Naive thymus-derived CD8-positive, alpha-beta T cell (primary cell): ENCODE measurements at regions not wholly inside any gene's neighbourhood (a gene's known extent, or its start where the extent isn't known, plus 50 kb on each side); places are given as distances from the start of the nearest gene placed in this dataset.
A peak's percentile ranks its signal among the peaks of the same experiment; 100 is the strongest.
"Not testable (repeated sequence)": the region's sequence is repeated elsewhere in the genome, so short reads cannot be mapped to it uniquely, and the experiment has no call there.

Source experiments
- ATAC-seq, 2 donors: fragments of 150-1000 bp; cut with Tn5 transposase in 1 of 2; sonication (Bioruptor Pico), chemical (Tn5 transposase) in 1 of 2; 1 replicate in 1 of 2; 2 replicates in 1 of 2; pipeline ENCODE4 v1.10.0; 2021; ENCODE audit warnings: mild to moderate bottlenecking in 2 of 2, moderate library complexity in 2 of 2
- POLR2A ChIA-PET: fragments of 350-600 bp; sonication (Branson Sonifier 250); formaldehyde crosslinking; loops from one replicate; lab custom pipeline; 2021; ENCODE audit warnings: antibody characterized with exemption; lab: Charles Lee
- DNase-seq, 10 donors: peaks; one replicate each; pipeline versions ENCODE4 v3.0.0 to v3.0.0-alpha.2; 2020 to 2022
- H3K27ac Mint-ChIP-seq, 10 donors: one replicate each; pipeline ENCODE4 v1.8.0; 2020 to 2022; ENCODE audit warnings: mild to moderate bottlenecking in 10 of 10, mixed read lengths in 10 of 10, moderate library complexity in 4 of 10, inconsistent platforms in 1 of 10
- H3K27me3 Mint-ChIP-seq, 5 donors: one replicate each; pipeline ENCODE4 v1.8.0; 2021 to 2022; ENCODE audit warnings: mixed read lengths in 5 of 5
- H3K36me3 Mint-ChIP-seq, 3 donors: one replicate each; pipeline ENCODE4 v1.8.0; 2020 to 2022; ENCODE audit warnings: mixed read lengths in 3 of 3, mild to moderate bottlenecking in 2 of 3, inconsistent platforms in 1 of 3
- H3K4me1 Mint-ChIP-seq, 4 donors: one replicate each; pipeline ENCODE4 v1.8.0; 2021 to 2022; ENCODE audit warnings: mixed read lengths in 4 of 4
- H3K4me3 Mint-ChIP-seq, 10 donors: one replicate each; pipeline ENCODE4 v1.8.0; 2020 to 2022; ENCODE audit warnings: mild to moderate bottlenecking in 10 of 10, mixed read lengths in 10 of 10, moderate library complexity in 6 of 10, inconsistent platforms in 1 of 10
- H3K9me3 Mint-ChIP-seq, 9 donors: one replicate each; pipeline ENCODE4 v1.8.0; 2020 to 2022; ENCODE audit warnings: mixed read lengths in 9 of 9, mild to moderate bottlenecking in 3 of 9, inconsistent platforms in 1 of 9, moderate library complexity in 1 of 9

- DNase-seq, POLR2A ChIA-PET, H3K9me3 Mint-ChIP-seq, H3K27me3 Mint-ChIP-seq, H3K4me1 Mint-ChIP-seq, H3K27ac Mint-ChIP-seq, H3K4me3 Mint-ChIP-seq, ATAC-seq, H3K36me3 Mint-ChIP-seq: not testable (repeated sequence)
These were observed 80.1 kb upstream of the CDK13 start for GRCh38 chr7:39869888-39870522.

GRCh38 chr7:39871610-39872009 lies 78.4 kb upstream of the CDK13 start:
- DNase-seq, ATAC-seq, POLR2A ChIA-PET: not testable (repeated sequence)

GRCh38 chr7:39880556-39880955 lies 69.5 kb upstream of the CDK13 start:
- Mint-ChIP-seq H3K27me3 (peaks cover 1 to 23% (median 16%) of the 10 kb centered on the region in 5 donors), H3K27ac (no peak overlapping the region), H3K4me1 (peaks cover 0 to 4% (median 0%) of the 10 kb centered on the region in 4 donors), H3K36me3 (peaks cover 0 to 8% (median 5%) of the 10 kb centered on the region in 3 donors), H3K4me3 (no peak overlapping the region), H3K9me3 (peaks cover 0 to 26% (median 9%) of the 10 kb centered on the region in 9 donors)
- POLR2A ChIA-PET, result no interaction called here
- DNase-seq (no peak), ATAC-seq (no peak)

More at GRCh38 chr7:39871610-39872009, 78.4 kb upstream of the CDK13 start:
- not testable (repeated sequence) for H3K27ac Mint-ChIP-seq, H3K36me3 Mint-ChIP-seq, H3K4me3 Mint-ChIP-seq, H3K4me1 Mint-ChIP-seq, H3K27me3 Mint-ChIP-seq, H3K9me3 Mint-ChIP-seq

GRCh38 chr7:39882148-39882784 lies 67.8 kb upstream of the CDK13 start:
- no peak overlapping the region for H3K4me3 Mint-ChIP-seq
- H3K4me1 Mint-ChIP-seq, result peaks cover 0 to 4% (median 0%) of the 10 kb centered on the region in 4 donors
- H3K27ac Mint-ChIP-seq, result no peak overlapping the region
- POLR2A ChIA-PET, result no interaction called here
- H3K27me3 Mint-ChIP-seq, result peaks cover 1 to 23% (median 13%) of the 10 kb centered on the region in 5 donors
- no peak for ATAC-seq
- H3K9me3 Mint-ChIP-seq, result peaks cover 0 to 26% (median 9%) of the 10 kb centered on the region in 9 donors
- peaks cover 0 to 8% (median 5%) of the 10 kb centered on the region in 3 donors for H3K36me3 Mint-ChIP-seq
- DNase-seq, result no peak

GRCh38 chr7:39883812-39884390 lies 66.2 kb upstream of the CDK13 start:
- DNase-seq, result no peak
- H3K9me3 Mint-ChIP-seq, result peaks cover 0 to 25% (median 9%) of the 10 kb centered on the region in 9 donors
- peaks cover 0 to 4% (median 0%) of the 10 kb centered on the region in 4 donors for H3K4me1 Mint-ChIP-seq
- H3K27me3 Mint-ChIP-seq, result peaks cover 1 to 19% (median 8%) of the 10 kb centered on the region in 5 donors
- POLR2A ChIA-PET, result no interaction called here
- H3K4me3 Mint-ChIP-seq, result no peak overlapping the region
- peaks cover 0 to 8% (median 5%) of the 10 kb centered on the region in 3 donors for H3K36me3 Mint-ChIP-seq
- no peak overlapping the region for H3K27ac Mint-ChIP-seq
- no peak for ATAC-seq

GRCh38 chr7:39888171-39888853 lies 61.7 kb upstream of the CDK13 start:
- POLR2A ChIA-PET, result interaction anchor here (0.5 kb wide), 1 partner anchor 60 kb away, joined by 4 read pairs; no protein-coding TSS in a partner anchor
- Mint-ChIP-seq H3K27me3 (peaks cover 0 to 3% (median 2%) of the 10 kb centered on the region in 5 donors), H3K9me3 (peaks cover 0 to 3% (median 0%) of the 10 kb centered on the region in 9 donors), H3K27ac (no peak overlapping the region), H3K4me3 (no peak overlapping the region), H3K36me3 (no peaks in the 10 kb centered on the region), H3K4me1 (peaks cover 0 to 4% (median 0%) of the 10 kb centered on the region in 4 donors)
- DNase-seq (no peak), ATAC-seq (no peak)

- Mint-ChIP-seq H3K9me3 (no peaks in the 10 kb centered on the region), H3K27ac (no peak overlapping the region), H3K27me3 (peaks cover 0 to 7% (median 2%) of the 10 kb centered on the region in 5 donors), H3K36me3 (no peaks in the 10 kb centered on the region), H3K4me1 (no peaks in the 10 kb centered on the region), H3K4me3 (no peak overlapping the region)
- DNase-seq, result no peak
- ATAC-seq, result no peak
- POLR2A ChIA-PET, result no interaction called here
These were observed 59.6 kb upstream of the CDK13 start for GRCh38 chr7:39890411-39890810.

- POLR2A ChIA-PET, result no interaction called here
- Mint-ChIP-seq H3K4me1 (peaks cover 0 to 3% (median 0%) of the 10 kb centered on the region in 4 donors), H3K27me3 (peaks cover 0 to 7% (median 2%) of the 10 kb centered on the region in 5 donors), H3K36me3 (no peaks in the 10 kb centered on the region), H3K4me3 (no peak overlapping the region), H3K9me3 (no peaks in the 10 kb centered on the region), H3K27ac (no peak overlapping the region)
- DNase-seq (no peak), ATAC-seq (no peak)
These were observed 58.2 kb upstream of the CDK13 start for GRCh38 chr7:39891894-39892293.

GRCh38 chr7:39892361-39892760 lies 57.7 kb upstream of the CDK13 start:
- Mint-ChIP-seq H3K4me1 (peaks cover 0 to 3% (median 0%) of the 10 kb centered on the region in 4 donors), H3K9me3 (no peaks in the 10 kb centered on the region), H3K36me3 (no peaks in the 10 kb centered on the region), H3K4me3 (no peak overlapping the region), H3K27ac (no peak overlapping the region), H3K27me3 (peaks cover 0 to 7% (median 2%) of the 10 kb centered on the region in 5 donors)
- POLR2A ChIA-PET, result no interaction called here
- ATAC-seq (no peak), DNase-seq (no peak)

GRCh38 chr7:39894904-39895303 lies 55.2 kb upstream of the CDK13 start:
- Mint-ChIP-seq H3K27me3 (peaks cover 0 to 7% (median 2%) of the 10 kb centered on the region in 5 donors), H3K27ac (no peak overlapping the region)
- POLR2A ChIA-PET, result no interaction called here

GRCh38 chr7:39896840-39897239 lies 53.2 kb upstream of the CDK13 start:
- Mint-ChIP-seq H3K4me1 (peaks cover 0 to 3% (median 0%) of the 10 kb centered on the region in 4 donors), H3K9me3 (no peaks in the 10 kb centered on the region), H3K36me3 (no peaks in the 10 kb centered on the region), H3K27me3 (peaks cover 0 to 7% (median 0%) of the 10 kb centered on the region in 5 donors), H3K4me3 (peak overlapping the region in 4 of 10 donors; percentile 18 to 56 (median 37)), H3K27ac (peak overlapping the region in 1 of 10 donors; percentile 17)
- POLR2A ChIA-PET, result interaction anchor here (0.6 to 2.3 kb wide), 3 partner anchors 10 to 156 kb away, joined by 3 to 24 read pairs (median 3); partner anchors contain the start of gene CDK13
- ATAC-seq, result no peak
- no peak for DNase-seq

More at GRCh38 chr7:39894904-39895303, 55.2 kb upstream of the CDK13 start:
- Mint-ChIP-seq H3K4me1 (peaks cover 0 to 3% (median 0%) of the 10 kb centered on the region in 4 donors), H3K9me3 (no peaks in the 10 kb centered on the region), H3K36me3 (no peaks in the 10 kb centered on the region), H3K4me3 (no peak overlapping the region)
- no peak for DNase-seq
- ATAC-seq, result no peak

- no peak for DNase-seq
- POLR2A ChIA-PET, result interaction anchor here (0.6 kb wide), 1 partner anchor 27 kb away, joined by 3 read pairs; no protein-coding TSS in a partner anchor
- no peak for ATAC-seq
These were observed 51.2 kb upstream of the CDK13 start for GRCh38 chr7:39898867-39899266.

More at GRCh38 chr7:39898867-39899266, 51.2 kb upstream of the CDK13 start:
- Mint-ChIP-seq H3K4me1 (peaks cover 0 to 3% (median 0%) of the 10 kb centered on the region in 4 donors), H3K27ac (no peak overlapping the region), H3K27me3 (peaks cover 0 to 4% (median 0%) of the 10 kb centered on the region in 5 donors), H3K9me3 (no peaks in the 10 kb centered on the region), H3K36me3 (no peaks in the 10 kb centered on the region), H3K4me3 (no peak overlapping the region)
